IPS-15b (cell line): ENCODE measurements at regions not wholly inside any gene's neighbourhood (a gene's known extent, or its start where the extent isn't known, plus 50 kb on each side); places are given as distances from the start of the nearest gene placed in this dataset.
"Not testable (repeated sequence)": the region's sequence is repeated elsewhere in the genome, so short reads cannot be mapped to it uniquely, and the experiment has no call there.

Experiments
- H3K27me3 ChIP-seq: one replicate; pipeline ENCODE4 v1.6.1; 2013; ENCODE audit warnings: low read length; ENCODE audit not compliant: control insufficient read depth, insufficient read depth
- H3K36me3 ChIP-seq: one replicate; pipeline ENCODE4 v1.6.1; 2013; ENCODE audit warnings: low read length; ENCODE audit not compliant: control insufficient read depth, insufficient read depth
- H3K4me1 ChIP-seq: one replicate; pipeline ENCODE4 v1.6.1; 2013; ENCODE audit warnings: mild to moderate bottlenecking, low read length; ENCODE audit not compliant: control insufficient read depth, insufficient read depth
- H3K4me3 ChIP-seq: one replicate; pipeline ENCODE4 v1.5.1; 2013; ENCODE audit warnings: low read depth, low read length
- H3K9ac ChIP-seq: one replicate; pipeline ENCODE4 v1.6.1; 2013; ENCODE audit warnings: low read depth, mild to moderate bottlenecking, low read length
- H3K9me3 ChIP-seq: one replicate; pipeline ENCODE4 v1.6.1; 2013; ENCODE audit warnings: mild to moderate bottlenecking, low read length; ENCODE audit not compliant: control insufficient read depth, insufficient read depth

- H3K27me3 ChIP-seq = no peaks in the 10 kb centered on the region
- no peaks in the 10 kb centered on the region for H3K36me3 ChIP-seq
- no peaks in the 10 kb centered on the region for H3K9me3 ChIP-seq
- no peak overlapping the region for H3K9ac ChIP-seq
- no peaks in the 10 kb centered on the region for H3K4me1 ChIP-seq
- no peak overlapping the region for H3K4me3 ChIP-seq
These were observed 138.6 kb upstream of the AFDN start for GRCh38 chr6:167688123-167688522.

GRCh38 chr6:167689278-167689677 lies 137.4 kb upstream of the AFDN start:
- H3K9me3 ChIP-seq = no peaks in the 10 kb centered on the region
- no peaks in the 10 kb centered on the region for H3K4me1 ChIP-seq
- H3K4me3 ChIP-seq = no peak overlapping the region
- H3K36me3 ChIP-seq = no peaks in the 10 kb centered on the region
- H3K27me3 ChIP-seq = no peaks in the 10 kb centered on the region
- no peak overlapping the region for H3K9ac ChIP-seq

GRCh38 chr6:167689751-167690150 lies 137.0 kb upstream of the AFDN start:
- no peaks in the 10 kb centered on the region for H3K27me3 ChIP-seq
- no peak overlapping the region for H3K9ac ChIP-seq
- H3K36me3 ChIP-seq = no peaks in the 10 kb centered on the region
- H3K4me1 ChIP-seq = no peaks in the 10 kb centered on the region
- H3K4me3 ChIP-seq = no peak overlapping the region
- no peaks in the 10 kb centered on the region for H3K9me3 ChIP-seq

GRCh38 chr6:167690167-167690922 lies 136.4 kb upstream of the AFDN start:
- not testable (repeated sequence) for H3K36me3 ChIP-seq, H3K4me1 ChIP-seq, H3K4me3 ChIP-seq, H3K9me3 ChIP-seq, H3K9ac ChIP-seq, H3K27me3 ChIP-seq

- no peaks in the 10 kb centered on the region for H3K36me3 ChIP-seq
- no peaks in the 10 kb centered on the region for H3K4me1 ChIP-seq
- H3K9me3 ChIP-seq = no peaks in the 10 kb centered on the region
- no peaks in the 10 kb centered on the region for H3K27me3 ChIP-seq
- no peak overlapping the region for H3K4me3 ChIP-seq
- H3K9ac ChIP-seq = no peak overlapping the region
These were observed 135.8 kb upstream of the AFDN start for GRCh38 chr6:167690931-167691330.

- Histone ChIP-seq H3K4me3 (no peak overlapping the region), H3K36me3 (no peaks in the 10 kb centered on the region), H3K27me3 (no peaks in the 10 kb centered on the region), H3K9me3 (no peaks in the 10 kb centered on the region), H3K9ac (no peak overlapping the region), H3K4me1 (no peaks in the 10 kb centered on the region)
These were observed 135.0 kb upstream of the AFDN start for GRCh38 chr6:167691533-167692312.

- H3K9ac ChIP-seq, H3K4me1 ChIP-seq, H3K4me3 ChIP-seq, H3K36me3 ChIP-seq, H3K9me3 ChIP-seq, H3K27me3 ChIP-seq: not testable (repeated sequence)
These were observed 133.2 kb upstream of the AFDN start for GRCh38 chr6:167693478-167693877.

- Histone ChIP-seq H3K36me3 (no peaks in the 10 kb centered on the region), H3K27me3 (no peaks in the 10 kb centered on the region), H3K4me3 (no peak overlapping the region), H3K9me3 (no peaks in the 10 kb centered on the region), H3K9ac (no peak overlapping the region), H3K4me1 (no peaks in the 10 kb centered on the region)
These were observed 130.9 kb upstream of the AFDN start for GRCh38 chr6:167695831-167696230.

GRCh38 chr6:167696296-167696695 lies 130.4 kb upstream of the AFDN start:
- Histone ChIP-seq H3K9me3 (no peaks in the 10 kb centered on the region), H3K4me3 (no peak overlapping the region), H3K36me3 (no peaks in the 10 kb centered on the region), H3K9ac (no peak overlapping the region), H3K4me1 (no peaks in the 10 kb centered on the region), H3K27me3 (no peaks in the 10 kb centered on the region)

GRCh38 chr6:167697316-167697715 lies 129.4 kb upstream of the AFDN start:
- no peaks in the 10 kb centered on the region for H3K4me1 ChIP-seq
- no peaks in the 10 kb centered on the region for H3K9me3 ChIP-seq
- no peaks in the 10 kb centered on the region for H3K36me3 ChIP-seq
- H3K9ac ChIP-seq = no peak overlapping the region
- H3K4me3 ChIP-seq = no peak overlapping the region
- no peaks in the 10 kb centered on the region for H3K27me3 ChIP-seq

GRCh38 chr6:167698540-167698939 lies 128.2 kb upstream of the AFDN start:
- Histone ChIP-seq H3K9ac (no peak overlapping the region), H3K4me1 (no peaks in the 10 kb centered on the region), H3K36me3 (no peaks in the 10 kb centered on the region), H3K27me3 (no peaks in the 10 kb centered on the region), H3K4me3 (no peak overlapping the region), H3K9me3 (no peaks in the 10 kb centered on the region)
